Hepatocyte (in vitro differentiated cells): ENCODE measurements at regions not wholly inside any gene's neighbourhood (a gene's known extent, or its start where the extent isn't known, plus 50 kb on each side); places are given as distances from the start of the nearest gene placed in this dataset.

Experiments used
- DNase-seq: peaks from one replicate; pipeline ENCODE4 v3.0.0-alpha.2; 2016; ENCODE audit warnings: low spot score
- H2AFZ ChIP-seq: fragments of 200-600 bp; sonication (generic); 2 replicates; pipeline ENCODE4 v1.6.0; 2016; ENCODE audit warnings: antibody characterized with exemption, mild to moderate bottlenecking
- H3K27ac ChIP-seq: fragments of 200-600 bp; sonication (generic); 2 replicates; pipeline ENCODE4 v1.5.1; 2016; ENCODE audit warnings: mild to moderate bottlenecking
- H3K27me3 ChIP-seq: fragments of 200-600 bp; sonication (generic); 2 replicates; pipeline ENCODE4 v1.6.1; 2016
- H3K36me3 ChIP-seq: fragments of 200-600 bp; sonication (generic); replicated peaks from 2 replicates; pipeline ENCODE4 v1.5.1; 2016; ENCODE audit warnings: low read depth; ENCODE audit not compliant: insufficient read depth
- H3K4me1 ChIP-seq: fragments of 200-600 bp; sonication (generic); 2 replicates; pipeline ENCODE4 v1.5.1; 2016; ENCODE audit warnings: mild to moderate bottlenecking, moderate library complexity; ENCODE audit not compliant: insufficient read depth
- H3K4me2 ChIP-seq: fragments of 200-600 bp; sonication (generic); 2 replicates; pipeline ENCODE4 v1.6.0; 2016
- H3K4me3 ChIP-seq: fragments of 200-600 bp; sonication (generic); 2 replicates; pipeline ENCODE4 v1.5.1; 2016; ENCODE audit warnings: mild to moderate bottlenecking
- H3K79me2 ChIP-seq: fragments of 200-600 bp; sonication (generic); 2 replicates; pipeline ENCODE4 v1.6.0; 2017; ENCODE audit warnings: mild to moderate bottlenecking
- H3K9me2 ChIP-seq: fragments of 200-600 bp; sonication (generic); replicated peaks from 2 replicates; pipeline ENCODE4 v1.6.0; 2017; ENCODE audit warnings: mild to moderate bottlenecking; ENCODE audit not compliant: insufficient read depth
- H3K9me3 ChIP-seq: fragments of 200-600 bp; sonication (generic); 2 replicates; pipeline ENCODE4 v1.5.1; 2016; ENCODE audit warnings: low read depth, mild to moderate bottlenecking
- H4K20me1 ChIP-seq: fragments of 200-600 bp; sonication (generic); 2 replicates; pipeline ENCODE4 v1.6.0; 2016; ENCODE audit warnings: mild to moderate bottlenecking; ENCODE audit not compliant: insufficient read depth, poor library complexity, severe bottlenecking
- CTCF ChIP-seq: fragments of 200-600 bp; sonication (generic); IDR thresholded peaks from 2 replicates; pipeline ENCODE4 v1.5.1; 2016; ENCODE audit warnings: antibody characterized with exemption, mild to moderate bottlenecking; ENCODE audit not compliant: poor library complexity
- EZH2 ChIP-seq: fragments of 200-600 bp; sonication (generic); IDR thresholded peaks from 2 replicates; pipeline ENCODE4 v1.6.1; 2016; ENCODE audit warnings: antibody characterized with exemption, mild to moderate bottlenecking, borderline replicate concordance
- EZH2phosphoT487 ChIP-seq: fragments of 200-600 bp; sonication (generic); IDR thresholded peaks from one replicate; pipeline ENCODE4 v1.6.1; 2018; ENCODE audit warnings: antibody characterized with exemption, mild to moderate bottlenecking, low read depth, moderate library complexity; ENCODE audit not compliant: unreplicated experiment, severe bottlenecking
- WGBS: methylation state at CpG from one replicate; pipeline ENCODE4 v1.1.6; 2016; ENCODE audit warnings: low lambda C conversion rate; ENCODE audit errors: missing lambda C conversion rate; 5-methylcytosine and 5-hydroxymethylcytosine counted together

GRCh38 chr14:103199124-103199523 lies 75.9 kb downstream of the TNFAIP2 start:
- Histone ChIP-seq H4K20me1 (no peaks in the 10 kb centered on the region), H3K27me3 (no peaks in the 10 kb centered on the region), H3K9me2 (no peaks in the 10 kb centered on the region), H3K4me1 (peaks cover 10% of the 10 kb centered on the region), H3K27ac (peak overlapping the region; percentile 79), H3K36me3 (no peaks in the 10 kb centered on the region), H3K4me3 (no peak overlapping the region), H3K4me2 (peak overlapping the region; percentile 28), H2AFZ (no peak overlapping the region), H3K79me2 (no peaks in the 10 kb centered on the region), H3K9me3 (no peaks in the 10 kb centered on the region)
- TF ChIP-seq CTCF (no peak), EZH2phosphoT487 (no peak), EZH2 (no peak)
- DNase-seq = no peak
- 72% methylated on average over 6 of the region's 6 CpGs for WGBS

GRCh38 chr14:103201801-103202200 lies 78.5 kb downstream of the TNFAIP2 start:
- Histone ChIP-seq H3K4me1 (peaks cover 26% of the 10 kb centered on the region), H3K36me3 (no peaks in the 10 kb centered on the region), H3K27ac (peak overlapping the region; percentile 77), H3K4me3 (no peak overlapping the region), H4K20me1 (no peaks in the 10 kb centered on the region), H3K9me2 (no peaks in the 10 kb centered on the region), H3K27me3 (no peaks in the 10 kb centered on the region), H3K9me3 (no peaks in the 10 kb centered on the region), H2AFZ (no peak overlapping the region), H3K4me2 (no peak overlapping the region), H3K79me2 (no peaks in the 10 kb centered on the region)
- WGBS = 86% methylated on average over 6 of the region's 6 CpGs
- TF ChIP-seq CTCF (no peak), EZH2 (no peak), EZH2phosphoT487 (no peak)
- DNase-seq = no peak

GRCh38 chr14:103204852-103205540 lies 81.7 kb downstream of the TNFAIP2 start:
- Histone ChIP-seq H2AFZ (no peak overlapping the region), H3K27me3 (no peaks in the 10 kb centered on the region), H3K4me3 (no peak overlapping the region), H3K9me2 (no peaks in the 10 kb centered on the region), H3K9me3 (no peaks in the 10 kb centered on the region), H3K36me3 (no peaks in the 10 kb centered on the region), H4K20me1 (no peaks in the 10 kb centered on the region), H3K27ac (peak overlapping the region; percentile 94), H3K4me2 (peak overlapping the region; percentile 92), H3K4me1 (peaks cover 32% of the 10 kb centered on the region), H3K79me2 (no peaks in the 10 kb centered on the region)
- no peak for TF ChIP-seq CTCF
- TF ChIP-seq EZH2 = no peak
- TF ChIP-seq EZH2phosphoT487 = no peak
- 37% methylated on average over 5 of the region's 5 CpGs for WGBS
- DNase-seq = peak; percentile 67
